ENCODE measurements at regions not wholly inside any gene's neighbourhood (a gene's known extent, or its start where the extent isn't known, plus 50 kb on each side); places are given as distances from the start of the nearest gene placed in this dataset.

- intact Hi-C loops (cut with micrococcal nuclease) = no loop called here
Measured at GRCh38 chr12:88413646-88414045, 166.6 kb downstream of the KITLG start.

DNA sequence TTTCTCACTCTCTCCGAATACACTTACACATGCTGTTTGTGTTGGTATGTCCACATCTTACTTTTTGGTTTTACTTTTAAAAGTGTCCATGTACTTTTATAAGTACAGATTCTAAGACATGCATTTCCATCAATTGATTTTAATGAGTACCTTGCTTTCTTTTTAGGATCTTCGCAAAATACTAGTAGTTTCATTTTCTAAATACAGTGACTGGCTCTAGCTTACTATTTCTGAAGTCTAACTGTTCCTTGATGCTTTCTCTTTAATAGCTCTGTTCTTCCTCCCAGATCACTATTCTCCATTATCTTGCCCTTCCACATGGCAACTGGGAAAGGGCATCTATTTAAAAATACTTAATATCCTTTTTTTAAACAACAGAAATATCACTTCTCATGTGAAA, 164.1 kb downstream of the KITLG start:
- intact Hi-C loops (cut with micrococcal nuclease) = no loop called here

- intact Hi-C loops (cut with micrococcal nuclease) = no loop called here
Measured at GRCh38 chr12:88416786-88417185, 163.5 kb downstream of the KITLG start.

DNA sequence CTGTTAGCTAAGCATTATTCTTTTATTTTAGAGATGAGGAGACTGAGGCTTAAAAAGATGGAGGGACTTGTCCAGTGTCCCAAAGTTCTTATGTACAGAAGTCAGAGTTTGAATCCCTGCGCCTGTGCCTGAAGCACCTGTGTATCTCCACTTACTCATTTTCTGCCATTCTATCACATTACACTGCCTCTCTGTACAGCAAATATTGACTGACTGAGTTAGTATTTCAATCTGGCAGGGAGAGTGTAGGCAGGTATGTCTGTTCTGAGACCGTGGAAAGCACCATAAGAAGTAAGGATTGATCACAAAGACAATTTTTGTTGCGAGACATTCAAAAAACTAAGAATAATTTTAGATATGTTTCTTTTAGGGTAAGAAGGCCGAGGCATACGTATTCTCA, 162.7 kb downstream of the KITLG start:
- intact Hi-C loops (cut with micrococcal nuclease) = no loop called here

DNA sequence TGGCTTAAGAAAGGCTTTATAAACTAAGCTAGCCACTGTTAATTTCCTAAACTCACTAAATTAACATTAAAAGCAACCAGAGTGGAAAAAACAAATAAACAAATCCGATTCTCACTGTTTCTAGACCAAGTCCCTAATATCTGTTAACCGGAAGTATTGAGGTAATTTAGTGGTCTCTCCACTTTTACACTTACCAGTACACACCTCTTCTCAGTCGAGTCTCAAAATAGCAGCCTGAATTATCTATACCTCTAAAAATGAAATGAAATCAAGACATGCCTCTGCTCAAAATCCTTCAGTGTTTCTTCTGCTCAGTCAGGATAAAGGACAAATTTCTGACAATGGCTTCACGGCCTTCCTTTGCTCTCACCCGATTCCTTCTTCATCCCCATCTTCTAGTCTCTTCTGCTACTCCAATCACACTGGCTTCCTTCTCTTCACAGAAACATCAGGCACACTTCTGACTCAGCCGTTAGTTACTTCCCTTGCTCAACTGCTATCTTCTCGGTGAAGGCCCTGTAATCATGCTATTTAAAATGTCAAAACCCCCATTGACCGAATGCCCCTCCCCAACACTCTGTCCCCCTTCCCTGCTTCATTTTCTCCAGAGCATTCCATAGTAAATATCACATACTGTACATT, 161.3 kb downstream of the KITLG start:
- intact Hi-C loops (cut with micrococcal nuclease) = no loop called here

GRCh38 chr12:88419794-88420193, 160.5 kb downstream of the KITLG start:
- intact Hi-C loops (cut with micrococcal nuclease) = no loop called here

DNA sequence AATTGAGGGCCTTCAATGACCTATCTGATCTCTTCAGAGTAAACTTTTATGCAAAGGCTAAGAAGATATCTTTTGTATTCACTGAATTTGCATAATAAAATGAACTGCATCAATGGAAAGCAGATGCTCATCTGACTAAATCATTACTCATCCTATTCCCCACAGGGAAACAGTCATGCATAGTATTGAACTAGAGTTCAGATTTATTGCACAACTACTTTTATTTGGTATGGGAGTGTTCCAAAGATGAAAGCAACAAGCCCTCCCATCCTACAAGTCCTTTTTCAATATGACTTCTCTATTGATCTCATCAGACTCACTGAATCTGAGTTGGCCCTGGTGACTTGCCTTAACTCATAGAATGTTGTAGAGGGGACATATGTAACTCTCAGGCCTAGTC, 159.8 kb downstream of the KITLG start:
- intact Hi-C loops (cut with micrococcal nuclease) = no loop called here

GRCh38 chr12:88424791-88425730, 155.2 kb downstream of the KITLG start:
- intact Hi-C loops (cut with micrococcal nuclease) = no loop called here

- intact Hi-C loops (cut with micrococcal nuclease) = no loop called here
Measured at GRCh38 chr12:88428350-88428749, 151.9 kb downstream of the KITLG start.

DNA sequence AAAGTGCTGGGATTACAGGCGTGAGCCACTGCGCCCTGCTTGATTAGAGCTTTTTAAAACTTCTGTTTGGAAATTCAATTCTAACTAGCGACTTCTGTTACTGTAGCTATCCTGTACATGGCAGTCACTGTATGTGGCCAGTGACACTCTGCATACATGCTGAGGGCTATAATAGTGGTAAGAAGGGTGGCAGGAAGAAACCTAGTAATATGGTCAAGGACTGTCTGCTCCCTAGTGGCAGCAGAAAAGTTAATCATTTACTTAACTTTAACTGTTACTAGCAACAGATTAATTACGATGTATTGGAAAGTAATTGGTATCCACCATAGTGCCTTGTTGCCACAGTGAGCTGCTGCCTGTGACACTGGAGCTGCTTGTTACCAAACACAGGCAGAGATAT, 149.0 kb downstream of the KITLG start:
- intact Hi-C loops (cut with micrococcal nuclease) = no loop called here

- intact Hi-C loops (cut with micrococcal nuclease) = no loop called here
Measured at GRCh38 chr12:88432531-88433490, 147.5 kb downstream of the KITLG start.

- intact Hi-C loops (cut with micrococcal nuclease) = no loop called here
Measured at GRCh38 chr12:88433997-88434703, 146.1 kb downstream of the KITLG start.

- intact Hi-C loops (cut with micrococcal nuclease) = no loop called here
Measured at GRCh38 chr12:88435334-88436076, 144.8 kb downstream of the KITLG start.

- intact Hi-C loops (cut with micrococcal nuclease) = no loop called here
Measured at GRCh38 chr12:88437226-88437625, 143.0 kb downstream of the KITLG start.
